HCT116 (cell line): ENCODE measurements at regions not wholly inside any gene's neighbourhood (a gene's known extent, or its start where the extent isn't known, plus 50 kb on each side); places are given as distances from the start of the nearest gene placed in this dataset.

ENCODE experiments used
- ATAC-seq: fragments of 200-7000 bp; cut with Tn5 transposase; 2 replicates; pipeline ENCODE4 v1.9.1; 2020; ENCODE audit warnings: mild to moderate bottlenecking, moderate library complexity
- BruUV-seq: library from RNA; stranded (reverse); fragments of 400-500 nt; replicated peaks from 2 replicates; lab custom pipeline; 2021; lab: Mats Ljungman, UMichigan
- CTCF ChIA-PET: fragments of 300-600 bp; sonication (Branson Sonifier 250); formaldehyde crosslinking; loops from one replicate; lab custom pipeline; 2021; ENCODE audit warnings: antibody characterized with exemption; lab: Charles Lee
- POLR2A ChIA-PET: fragments of 300-600, 350-600 bp; sonication (Branson Sonifier 250); formaldehyde crosslinking; loops from one replicate; lab custom pipeline; 2021; ENCODE audit warnings: antibody characterized with exemption; lab: Charles Lee
- RAD21 ChIA-PET, 2 experiments: fragments of 300-600 bp; sonication (Branson Sonifier 250); formaldehyde crosslinking; loops; one replicate each; lab custom pipeline; 2023; ENCODE audit warnings: low total read pairs in 2 of 2; ENCODE audit not compliant: uncharacterized antibody in 2 of 2, unreplicated experiment in 2 of 2, low non-redundant PET in 1 of 2; lab: Charles Lee
- DNase-seq: peaks from one replicate; pipeline ENCODE4 v3.0.0-alpha.2; 2010; ENCODE audit warnings: low read depth, low spot score
- H2AFZ ChIP-seq: fragments of 200-600 bp; shearing (Covaris generic), sonication (generic); 2 replicates; pipeline ENCODE4 v1.6.1; 2017; ENCODE audit warnings: low read depth, mixed run types, mixed read lengths, antibody characterized with exemption, low read length; ENCODE audit not compliant: poor library complexity, severe bottlenecking
- H3K27ac ChIP-seq: 2 replicates; pipeline ENCODE4 v1.5.1; 2012; ENCODE audit warnings: low read depth, low read length
- H3K27me3 ChIP-seq: fragments of 200-600 bp; sonication (generic); 2 replicates; pipeline ENCODE4 v1.6.1; 2016; ENCODE audit warnings: mixed run types, low read length, mixed read lengths; ENCODE audit not compliant: insufficient read depth
- H3K36me3 ChIP-seq, 2 experiments: fragments of 200-500 bp in 1 of 2; fragments of 200-600 bp in 1 of 2; sonication (Bioruptor generic) in 1 of 2; sonication (generic) in 1 of 2; 2 replicates each; pipeline versions ENCODE4 v1.5.1 to v1.6.1; 2014 to 2016; ENCODE audit warnings: low read length in 2 of 2, inconsistent platforms in 1 of 2, mixed read lengths in 1 of 2, mixed run types in 1 of 2; ENCODE audit not compliant: insufficient read depth in 2 of 2, control insufficient read depth in 1 of 2
- H3K4me1 ChIP-seq, 2 experiments: fragments of 200-600 bp in 1 of 2; sonication (generic) in 1 of 2; 2 replicates each; pipeline versions ENCODE4 v1.5.1 to v1.6.1; 2012 to 2017; ENCODE audit warnings: low read length in 2 of 2, inconsistent platforms in 1 of 2, mild to moderate bottlenecking in 1 of 2, mixed read lengths in 1 of 2, mixed run types in 1 of 2, moderate library complexity in 1 of 2; ENCODE audit not compliant: insufficient read depth in 2 of 2, control insufficient read depth in 1 of 2
- H3K4me2 ChIP-seq: fragments of 200-600 bp; sonication (generic); 2 replicates; pipeline ENCODE4 v1.6.1; 2017; ENCODE audit warnings: mixed run types, low read length, mixed read lengths
- H3K4me3 ChIP-seq, 2 experiments: fragments of 200-600 bp in 1 of 2; sonication (generic) in 1 of 2; replicated peaks in 1 of 2; 2 replicates each; pipeline ENCODE4 v1.5.1; 2011 to 2016; ENCODE audit warnings: low read length in 2 of 2, control low read depth in 1 of 2, low read depth in 1 of 2, mild to moderate bottlenecking in 1 of 2, mixed read lengths in 1 of 2, mixed run types in 1 of 2
- H3K79me2 ChIP-seq: fragments of 200-600 bp; sonication (generic); 2 replicates; pipeline ENCODE4 v1.6.1; 2017; ENCODE audit warnings: mild to moderate bottlenecking, mixed run types, low read length, moderate library complexity, mixed read lengths; ENCODE audit not compliant: insufficient read depth
- H3K9ac ChIP-seq: fragments of 200-600 bp; sonication (generic); 2 replicates; pipeline ENCODE4 v1.6.1; 2016; ENCODE audit warnings: low read length, mixed read lengths
- H3K9me2 ChIP-seq: fragments of 200-600 bp; sonication (generic), shearing (Covaris generic); 2 replicates; pipeline ENCODE4 v1.6.1; 2017; ENCODE audit warnings: mixed run types, mild to moderate bottlenecking, moderate library complexity; ENCODE audit not compliant: insufficient read depth
- H3K9me3 ChIP-seq, 2 experiments: fragments of 200-500 bp in 1 of 2; fragments of 200-600 bp in 1 of 2; sonication (Bioruptor generic) in 1 of 2; sonication (generic) in 1 of 2; 2 replicates each; pipeline ENCODE4 v1.6.1; 2014 to 2017; ENCODE audit warnings: low read length in 2 of 2, mixed read lengths in 2 of 2, inconsistent platforms in 1 of 2, low read depth in 1 of 2, mild to moderate bottlenecking in 1 of 2, mixed run types in 1 of 2, moderate library complexity in 1 of 2; ENCODE audit not compliant: control insufficient read depth in 1 of 2, insufficient read depth in 1 of 2
- H4K20me1 ChIP-seq: fragments of 200-600 bp; sonication (generic), shearing (Covaris generic); 2 replicates; pipeline ENCODE4 v1.6.1; 2017; ENCODE audit warnings: mixed run types, mild to moderate bottlenecking, moderate library complexity; ENCODE audit not compliant: insufficient read depth
- CEBPB ChIP-seq: IDR thresholded peaks from 2 replicates; pipeline ENCODE4 v1.6.1; 2012; ENCODE audit warnings: low read depth
- ELF1 ChIP-seq: IDR thresholded peaks from 2 replicates; pipeline ENCODE4 v1.6.1; 2012; ENCODE audit warnings: low read depth, borderline replicate concordance
- EZH2 ChIP-seq: fragments of 200-600 bp; sonication (generic); IDR thresholded peaks from 2 replicates; pipeline ENCODE4 v1.6.1; 2017; ENCODE audit warnings: antibody characterized with exemption, mixed run types
- EZH2phosphoT487 ChIP-seq: fragments of 200-600 bp; IDR thresholded peaks from 2 replicates; pipeline ENCODE4 v1.6.1; 2018; ENCODE audit warnings: antibody characterized with exemption, borderline replicate concordance
- JUND ChIP-seq: IDR thresholded peaks from 2 replicates; pipeline ENCODE4 v1.6.1; 2012
- SIN3A ChIP-seq: IDR thresholded peaks from 2 replicates; pipeline ENCODE4 v1.6.1; 2012; ENCODE audit warnings: low read depth
- SP1 ChIP-seq: IDR thresholded peaks from 2 replicates; pipeline ENCODE4 v1.6.1; 2012; ENCODE audit warnings: low read depth
- SRF ChIP-seq: IDR thresholded peaks from 2 replicates; pipeline ENCODE4 v1.6.1; 2012; ENCODE audit warnings: low read depth
- TCF7L2 ChIP-seq: IDR thresholded peaks from 2 replicates; pipeline ENCODE4 v1.7.0; 2011; ENCODE audit warnings: borderline replicate concordance, inconsistent platforms; ENCODE audit not compliant: insufficient read depth, insufficient read length; ENCODE audit errors: extremely low read depth
- intact Hi-C: fragments of 100-400 bp; cut with micrococcal nuclease; formaldehyde crosslinking; loops from 2 replicates; pipeline ENCODE4 v1.10.0; 2022
- TF ChIP-seq, protein P1 (sequence below), 3 experiments: fragments of 200-600 bp in 1 of 3; sonication (generic) in 1 of 3; IDR thresholded peaks in 2 of 3; conservative IDR thresholded peaks in 1 of 3; 2 replicates each; pipeline ENCODE4 v1.5.1; 2012 to 2017; ENCODE audit warnings: low read depth in 2 of 3, low read length in 2 of 3, antibody characterized with exemption in 1 of 3, borderline replicate concordance in 1 of 3, control low read depth in 1 of 3, mild to moderate bottlenecking in 1 of 3, mixed read lengths in 1 of 3, mixed run types in 1 of 3, moderate library complexity in 1 of 3; ENCODE audit not compliant: insufficient read depth in 1 of 3
- TF ChIP-seq, protein P2 (sequence below): IDR thresholded peaks from 2 replicates; pipeline ENCODE4 v1.6.1; 2012; ENCODE audit warnings: low read depth
- TF ChIP-seq, protein P3 (sequence below): IDR thresholded peaks from 2 replicates; pipeline ENCODE4 v1.6.1; 2012

GRCh38 chr6:85063611-85064010 lies 299.2 kb upstream of the TBX18 start (continued):
- TF ChIP-seq, protein P1, sequence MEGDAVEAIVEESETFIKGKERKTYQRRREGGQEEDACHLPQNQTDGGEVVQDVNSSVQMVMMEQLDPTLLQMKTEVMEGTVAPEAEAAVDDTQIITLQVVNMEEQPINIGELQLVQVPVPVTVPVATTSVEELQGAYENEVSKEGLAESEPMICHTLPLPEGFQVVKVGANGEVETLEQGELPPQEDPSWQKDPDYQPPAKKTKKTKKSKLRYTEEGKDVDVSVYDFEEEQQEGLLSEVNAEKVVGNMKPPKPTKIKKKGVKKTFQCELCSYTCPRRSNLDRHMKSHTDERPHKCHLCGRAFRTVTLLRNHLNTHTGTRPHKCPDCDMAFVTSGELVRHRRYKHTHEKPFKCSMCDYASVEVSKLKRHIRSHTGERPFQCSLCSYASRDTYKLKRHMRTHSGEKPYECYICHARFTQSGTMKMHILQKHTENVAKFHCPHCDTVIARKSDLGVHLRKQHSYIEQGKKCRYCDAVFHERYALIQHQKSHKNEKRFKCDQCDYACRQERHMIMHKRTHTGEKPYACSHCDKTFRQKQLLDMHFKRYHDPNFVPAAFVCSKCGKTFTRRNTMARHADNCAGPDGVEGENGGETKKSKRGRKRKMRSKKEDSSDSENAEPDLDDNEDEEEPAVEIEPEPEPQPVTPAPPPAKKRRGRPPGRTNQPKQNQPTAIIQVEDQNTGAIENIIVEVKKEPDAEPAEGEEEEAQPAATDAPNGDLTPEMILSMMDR (IDR thresholded peaks at IDR 0.05 in 2 of 3, conservative IDR thresholded peaks at IDR 0.05 in 1 of 3; ENCODE audit: borderline replicate concordance in 1 of 3, insufficient read depth in 1 of 3, low read depth in 2 of 3, low read length in 2 of 3) = no peak
- TF ChIP-seq, all 23 proteins: peak for 0

DNA sequence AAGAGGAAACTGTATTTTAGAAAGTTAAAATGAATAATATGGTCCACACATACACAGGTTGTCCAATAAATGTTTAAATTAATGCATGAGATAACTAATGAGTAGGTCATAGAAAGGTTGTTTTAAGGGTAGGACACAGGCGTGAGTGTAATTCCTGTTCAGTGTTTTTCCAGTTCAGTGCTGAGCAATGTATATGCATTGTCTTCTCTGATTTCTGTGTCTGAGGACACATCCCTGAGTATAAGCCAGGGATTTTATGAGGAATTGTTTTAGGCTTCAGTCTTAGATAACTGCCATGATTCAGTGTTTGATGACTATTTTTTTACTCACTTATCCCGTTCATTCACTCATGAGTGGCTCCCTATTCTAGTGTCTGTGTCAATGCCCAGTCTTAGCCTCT lies 298.5 kb upstream of the TBX18 start:
- no peak for DNase-seq
- H3K36me3 ChIP-seq = no peaks in the 10 kb centered on the region
- no peaks in the 10 kb centered on the region for H3K9me3 ChIP-seq
- H4K20me1 ChIP-seq = no peaks in the 10 kb centered on the region
- no peak overlapping the region for H3K9ac ChIP-seq
- H3K4me2 ChIP-seq = no peak overlapping the region
- H2AFZ ChIP-seq = no peak overlapping the region
- ChIA-PET POLR2A (no interaction called here), CTCF (no interaction called here), RAD21 (no interaction called here)
- H3K79me2 ChIP-seq = no peaks in the 10 kb centered on the region
- intact Hi-C loops = no loop called here
- H3K9me2 ChIP-seq = no peaks in the 10 kb centered on the region
- TF ChIP-seq, protein P1 (IDR thresholded peaks at IDR 0.05 in 2 of 3, conservative IDR thresholded peaks at IDR 0.05 in 1 of 3; ENCODE audit: borderline replicate concordance in 1 of 3, insufficient read depth in 1 of 3, low read depth in 2 of 3, low read length in 2 of 3) = no peak
- no peak for TF ChIP-seq EZH2phosphoT487
- no peak for TF ChIP-seq EZH2
- no peak for TF ChIP-seq CEBPB
- TF ChIP-seq, protein P2, sequence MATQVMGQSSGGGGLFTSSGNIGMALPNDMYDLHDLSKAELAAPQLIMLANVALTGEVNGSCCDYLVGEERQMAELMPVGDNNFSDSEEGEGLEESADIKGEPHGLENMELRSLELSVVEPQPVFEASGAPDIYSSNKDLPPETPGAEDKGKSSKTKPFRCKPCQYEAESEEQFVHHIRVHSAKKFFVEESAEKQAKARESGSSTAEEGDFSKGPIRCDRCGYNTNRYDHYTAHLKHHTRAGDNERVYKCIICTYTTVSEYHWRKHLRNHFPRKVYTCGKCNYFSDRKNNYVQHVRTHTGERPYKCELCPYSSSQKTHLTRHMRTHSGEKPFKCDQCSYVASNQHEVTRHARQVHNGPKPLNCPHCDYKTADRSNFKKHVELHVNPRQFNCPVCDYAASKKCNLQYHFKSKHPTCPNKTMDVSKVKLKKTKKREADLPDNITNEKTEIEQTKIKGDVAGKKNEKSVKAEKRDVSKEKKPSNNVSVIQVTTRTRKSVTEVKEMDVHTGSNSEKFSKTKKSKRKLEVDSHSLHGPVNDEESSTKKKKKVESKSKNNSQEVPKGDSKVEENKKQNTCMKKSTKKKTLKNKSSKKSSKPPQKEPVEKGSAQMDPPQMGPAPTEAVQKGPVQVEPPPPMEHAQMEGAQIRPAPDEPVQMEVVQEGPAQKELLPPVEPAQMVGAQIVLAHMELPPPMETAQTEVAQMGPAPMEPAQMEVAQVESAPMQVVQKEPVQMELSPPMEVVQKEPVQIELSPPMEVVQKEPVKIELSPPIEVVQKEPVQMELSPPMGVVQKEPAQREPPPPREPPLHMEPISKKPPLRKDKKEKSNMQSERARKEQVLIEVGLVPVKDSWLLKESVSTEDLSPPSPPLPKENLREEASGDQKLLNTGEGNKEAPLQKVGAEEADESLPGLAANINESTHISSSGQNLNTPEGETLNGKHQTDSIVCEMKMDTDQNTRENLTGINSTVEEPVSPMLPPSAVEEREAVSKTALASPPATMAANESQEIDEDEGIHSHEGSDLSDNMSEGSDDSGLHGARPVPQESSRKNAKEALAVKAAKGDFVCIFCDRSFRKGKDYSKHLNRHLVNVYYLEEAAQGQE = no peak
- TF ChIP-seq SRF = no peak
- TF ChIP-seq, protein P3, sequence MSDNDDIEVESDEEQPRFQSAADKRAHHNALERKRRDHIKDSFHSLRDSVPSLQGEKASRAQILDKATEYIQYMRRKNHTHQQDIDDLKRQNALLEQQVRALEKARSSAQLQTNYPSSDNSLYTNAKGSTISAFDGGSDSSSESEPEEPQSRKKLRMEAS = no peak
- TF ChIP-seq JUND = no peak
- no peak for TF ChIP-seq SP1
- no peak for TF ChIP-seq ELF1
- TF ChIP-seq TCF7L2 = no peak
- no peak for TF ChIP-seq SIN3A
- H3K4me3 ChIP-seq = no peak overlapping the region
- no TSS peak for BruUV-seq
- H3K27me3 ChIP-seq = no peaks in the 10 kb centered on the region
- no peaks in the 10 kb centered on the region for H3K4me1 ChIP-seq
- ATAC-seq = no peak
- H3K27ac ChIP-seq = no peak overlapping the region
